LNCAP (cell line): ENCODE measurements at regions not wholly inside any gene's neighbourhood (a gene's known extent, or its start where the extent isn't known, plus 50 kb on each side); places are given as distances from the start of the nearest gene placed in this dataset.

Experiments
- TF ChIP-seq, protein P1 (sequence below): fragments of 450-650 bp; IDR thresholded peaks from 2 replicates; pipeline ENCODE4 v1.5.1; 2017; ENCODE audit warnings: mild to moderate bottlenecking

DNA sequence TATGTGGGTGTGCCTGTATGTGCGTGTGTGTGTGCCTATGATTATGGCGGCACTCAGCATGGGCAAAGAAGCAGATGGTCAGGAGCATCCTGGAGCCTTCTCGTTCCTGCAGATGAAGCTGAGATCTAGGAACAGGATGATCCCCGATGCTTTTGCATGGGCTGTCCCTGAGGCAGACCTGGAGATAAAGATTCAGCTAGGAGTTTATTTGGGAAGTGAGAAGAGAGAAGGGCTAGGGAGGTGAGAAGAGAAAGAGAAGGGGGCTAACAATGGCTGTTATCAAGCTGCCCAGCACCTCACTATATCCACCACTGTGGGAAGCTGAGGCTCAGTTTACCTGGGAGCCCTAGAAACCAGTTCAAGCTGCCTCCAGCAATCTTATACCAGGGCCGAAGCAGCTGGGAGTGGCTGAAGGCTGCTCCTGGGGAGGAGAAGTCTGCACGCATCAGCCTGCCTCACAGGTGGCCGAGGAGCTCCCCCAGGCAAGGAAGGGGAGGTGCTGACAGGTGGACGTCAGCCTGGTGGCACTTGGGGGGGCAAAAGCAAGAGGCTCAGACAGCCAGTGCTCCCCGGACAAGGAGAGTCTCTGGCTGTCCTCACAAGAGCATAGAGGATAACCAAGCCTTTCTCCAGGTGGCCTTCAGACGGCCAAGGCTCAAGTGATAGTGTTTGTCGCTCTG, 94.0 kb upstream of the IQSEC1 start:
- TF ChIP-seq, protein P1, sequence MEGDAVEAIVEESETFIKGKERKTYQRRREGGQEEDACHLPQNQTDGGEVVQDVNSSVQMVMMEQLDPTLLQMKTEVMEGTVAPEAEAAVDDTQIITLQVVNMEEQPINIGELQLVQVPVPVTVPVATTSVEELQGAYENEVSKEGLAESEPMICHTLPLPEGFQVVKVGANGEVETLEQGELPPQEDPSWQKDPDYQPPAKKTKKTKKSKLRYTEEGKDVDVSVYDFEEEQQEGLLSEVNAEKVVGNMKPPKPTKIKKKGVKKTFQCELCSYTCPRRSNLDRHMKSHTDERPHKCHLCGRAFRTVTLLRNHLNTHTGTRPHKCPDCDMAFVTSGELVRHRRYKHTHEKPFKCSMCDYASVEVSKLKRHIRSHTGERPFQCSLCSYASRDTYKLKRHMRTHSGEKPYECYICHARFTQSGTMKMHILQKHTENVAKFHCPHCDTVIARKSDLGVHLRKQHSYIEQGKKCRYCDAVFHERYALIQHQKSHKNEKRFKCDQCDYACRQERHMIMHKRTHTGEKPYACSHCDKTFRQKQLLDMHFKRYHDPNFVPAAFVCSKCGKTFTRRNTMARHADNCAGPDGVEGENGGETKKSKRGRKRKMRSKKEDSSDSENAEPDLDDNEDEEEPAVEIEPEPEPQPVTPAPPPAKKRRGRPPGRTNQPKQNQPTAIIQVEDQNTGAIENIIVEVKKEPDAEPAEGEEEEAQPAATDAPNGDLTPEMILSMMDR = no peak

DNA sequence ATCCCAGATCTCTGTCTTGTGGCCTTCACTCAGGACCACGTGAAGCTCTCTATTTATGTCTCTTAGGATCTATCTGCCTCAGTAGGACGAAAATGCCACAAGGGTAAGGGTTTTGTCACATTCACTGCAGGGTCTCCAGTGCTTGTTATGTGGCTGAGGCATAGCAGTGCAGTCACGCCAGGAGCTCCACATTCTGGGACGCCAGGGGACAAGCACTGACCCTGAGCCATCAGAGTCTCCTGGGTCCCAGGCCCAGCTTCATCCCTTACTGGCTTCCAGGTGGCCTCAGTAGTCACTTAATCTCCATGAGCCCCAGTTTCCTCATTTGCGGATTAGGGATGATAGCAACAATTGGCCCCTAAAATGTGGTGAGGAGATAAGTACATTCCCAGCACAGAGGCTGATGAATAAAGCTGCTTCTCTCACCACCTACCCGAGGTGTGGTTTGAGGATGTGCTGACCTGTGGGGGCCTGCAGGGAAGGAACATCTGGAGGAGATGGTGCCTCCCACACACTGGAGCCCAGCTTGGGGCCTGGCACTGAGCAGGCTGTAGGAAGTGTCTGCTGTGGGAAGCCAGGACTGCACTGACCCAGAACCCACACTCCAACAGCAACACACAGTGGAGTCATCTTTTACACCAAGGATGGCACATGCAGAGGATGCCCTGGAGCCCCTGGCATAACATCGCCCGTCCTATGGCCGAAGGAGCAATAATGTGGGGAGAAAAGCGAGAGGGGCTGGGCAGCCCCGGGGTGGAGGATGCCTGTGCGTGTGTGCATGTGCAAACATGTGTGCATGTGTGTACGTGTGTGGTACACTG, 93.2 kb upstream of the IQSEC1 start:
- TF ChIP-seq, protein P1 = no peak

DNA sequence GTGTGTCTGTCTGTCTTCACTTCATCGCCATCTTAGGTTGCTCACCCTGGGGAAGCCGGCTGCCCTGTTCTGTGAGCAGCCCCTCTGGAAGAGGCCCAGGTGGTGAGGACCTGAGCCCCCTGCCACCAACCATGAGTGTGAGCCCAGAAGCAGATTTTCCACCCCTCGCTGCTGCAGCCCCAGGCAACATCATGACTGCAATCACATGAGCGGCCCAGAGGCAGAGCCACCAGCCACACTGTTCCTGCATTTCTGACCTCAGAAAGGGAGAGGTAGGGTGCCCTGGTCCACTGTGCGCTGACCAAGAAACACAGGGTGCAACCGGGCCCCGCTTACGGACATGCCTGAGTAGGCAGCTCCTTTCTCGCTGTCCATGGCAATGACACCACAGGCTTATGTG, 92.3 kb upstream of the IQSEC1 start:
- TF ChIP-seq, protein P1 = no peak

DNA sequence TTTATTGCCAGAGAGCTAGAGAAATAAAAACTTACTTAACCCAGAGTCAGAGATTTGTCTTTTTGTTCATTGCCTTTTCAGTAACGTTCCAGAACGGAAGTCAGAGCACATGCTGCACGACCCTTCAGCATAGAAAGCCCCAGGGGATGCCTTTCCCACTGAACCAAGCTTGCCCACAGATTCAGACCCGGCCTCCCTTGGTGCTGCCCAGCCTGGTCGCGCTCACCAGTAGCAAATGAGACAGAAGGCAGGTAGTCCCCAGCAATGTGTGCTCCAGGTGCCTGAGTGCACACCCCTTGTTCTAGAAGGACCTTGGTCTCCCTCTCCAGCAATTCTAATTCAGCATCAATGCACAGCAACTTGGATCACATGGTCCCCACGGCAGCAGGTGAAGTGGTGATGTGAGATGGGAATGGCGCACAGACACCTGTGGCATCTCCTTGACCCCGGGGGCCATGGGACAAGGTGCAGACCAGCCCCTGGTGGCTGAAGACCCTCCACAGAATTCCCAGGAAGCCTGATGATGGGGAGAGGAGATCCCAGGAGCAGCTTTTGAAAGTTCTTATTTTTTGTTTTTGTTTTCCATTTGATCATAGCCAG, 91.8 kb upstream of the IQSEC1 start:
- TF ChIP-seq, protein P1 = no peak

DNA sequence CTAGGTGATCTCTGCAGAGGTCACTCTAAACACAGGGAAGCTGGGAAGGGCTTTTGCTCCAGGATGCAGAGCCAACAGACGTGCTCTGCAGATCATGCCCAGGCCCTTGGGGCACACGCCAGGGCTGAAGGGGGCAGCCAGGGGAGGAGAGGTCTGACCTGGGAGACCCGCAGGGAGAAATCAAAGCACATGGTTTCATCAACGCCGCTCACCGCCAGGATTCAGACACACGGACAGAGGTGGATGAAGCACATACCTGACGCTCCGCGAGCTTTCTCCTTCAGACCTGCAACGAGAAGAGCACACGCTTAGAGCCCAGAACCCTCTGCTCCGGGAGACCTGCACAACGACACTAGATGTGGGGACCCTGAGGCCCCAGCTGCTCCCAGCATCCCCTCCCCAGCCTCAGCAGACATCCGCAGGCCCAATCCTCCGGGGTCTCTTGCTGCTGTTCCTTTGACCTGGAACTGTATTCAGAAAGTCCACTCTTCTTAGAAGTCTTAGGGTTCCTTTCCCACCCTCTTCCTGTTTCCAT, 90.7 kb upstream of the IQSEC1 start:
- TF ChIP-seq, protein P1 = no peak

DNA sequence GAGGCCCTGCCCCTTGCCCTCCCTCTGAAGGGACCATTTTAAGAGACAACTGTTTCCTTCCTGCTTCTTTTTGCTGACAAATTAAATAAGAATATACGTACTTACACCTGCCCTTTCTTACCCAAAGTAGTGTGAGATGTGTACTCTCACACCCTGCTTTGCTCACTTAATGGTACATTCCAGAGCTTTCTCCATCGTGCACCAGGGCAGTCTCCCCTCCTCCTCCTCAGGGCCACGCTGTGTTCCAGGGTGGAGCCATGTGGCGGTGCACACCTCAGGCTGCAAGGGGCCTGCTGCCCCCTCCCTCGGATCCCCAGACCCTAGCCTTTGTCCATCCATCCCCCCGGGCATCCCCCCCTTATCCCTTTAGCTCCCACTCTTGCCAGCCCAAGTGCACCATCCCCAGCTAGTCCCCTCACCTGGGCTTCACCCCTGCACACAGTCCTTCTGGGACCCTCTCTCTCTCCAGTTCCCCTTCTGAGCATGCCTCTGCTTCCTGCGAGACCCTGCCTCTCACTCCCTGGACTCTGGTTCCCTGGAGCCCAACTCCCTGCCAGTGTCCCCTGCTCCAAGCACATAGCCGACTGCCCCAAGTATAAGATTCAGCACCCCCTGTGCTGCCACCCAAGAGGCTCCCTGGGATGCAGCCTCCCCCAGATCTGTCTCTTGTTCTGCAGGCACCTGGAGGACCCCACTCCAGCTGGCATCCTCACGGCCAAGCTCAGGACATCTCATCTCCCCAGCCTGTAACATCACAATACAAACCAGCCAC, 89.5 kb upstream of the IQSEC1 start:
- TF ChIP-seq, protein P1 = no peak
